HCT116 (cell line): ENCODE measurements at regions not wholly inside any gene's neighbourhood (a gene's known extent, or its start where the extent isn't known, plus 50 kb on each side); places are given as distances from the start of the nearest gene placed in this dataset.

Source experiments
- ATAC-seq: fragments of 200-7000 bp; cut with Tn5 transposase; 2 replicates; pipeline ENCODE4 v1.9.1; 2020; ENCODE audit warnings: mild to moderate bottlenecking, moderate library complexity
- BruUV-seq: library from RNA; stranded (reverse); fragments of 400-500 nt; replicated peaks from 2 replicates; lab custom pipeline; 2021; lab: Mats Ljungman, UMichigan
- CTCF ChIA-PET: fragments of 300-600 bp; sonication (Branson Sonifier 250); formaldehyde crosslinking; loops from one replicate; lab custom pipeline; 2021; ENCODE audit warnings: antibody characterized with exemption; lab: Charles Lee
- POLR2A ChIA-PET: fragments of 300-600, 350-600 bp; sonication (Branson Sonifier 250); formaldehyde crosslinking; loops from one replicate; lab custom pipeline; 2021; ENCODE audit warnings: antibody characterized with exemption; lab: Charles Lee
- RAD21 ChIA-PET, 2 experiments: fragments of 300-600 bp; sonication (Branson Sonifier 250); formaldehyde crosslinking; loops; one replicate each; lab custom pipeline; 2023; ENCODE audit warnings: low total read pairs in 2 of 2; ENCODE audit not compliant: uncharacterized antibody in 2 of 2, unreplicated experiment in 2 of 2, low non-redundant PET in 1 of 2; lab: Charles Lee
- DNase-seq: peaks from one replicate; pipeline ENCODE4 v3.0.0-alpha.2; 2010; ENCODE audit warnings: low read depth, low spot score
- H2AFZ ChIP-seq: fragments of 200-600 bp; shearing (Covaris generic), sonication (generic); 2 replicates; pipeline ENCODE4 v1.6.1; 2017; ENCODE audit warnings: low read depth, mixed run types, mixed read lengths, antibody characterized with exemption, low read length; ENCODE audit not compliant: poor library complexity, severe bottlenecking
- H3K27ac ChIP-seq: 2 replicates; pipeline ENCODE4 v1.5.1; 2012; ENCODE audit warnings: low read depth, low read length
- H3K27me3 ChIP-seq: fragments of 200-600 bp; sonication (generic); 2 replicates; pipeline ENCODE4 v1.6.1; 2016; ENCODE audit warnings: mixed run types, low read length, mixed read lengths; ENCODE audit not compliant: insufficient read depth
- H3K36me3 ChIP-seq, 2 experiments: fragments of 200-500 bp in 1 of 2; fragments of 200-600 bp in 1 of 2; sonication (Bioruptor generic) in 1 of 2; sonication (generic) in 1 of 2; 2 replicates each; pipeline versions ENCODE4 v1.5.1 to v1.6.1; 2014 to 2016; ENCODE audit warnings: low read length in 2 of 2, inconsistent platforms in 1 of 2, mixed read lengths in 1 of 2, mixed run types in 1 of 2; ENCODE audit not compliant: insufficient read depth in 2 of 2, control insufficient read depth in 1 of 2
- H3K4me1 ChIP-seq, 2 experiments: fragments of 200-600 bp in 1 of 2; sonication (generic) in 1 of 2; 2 replicates each; pipeline versions ENCODE4 v1.5.1 to v1.6.1; 2012 to 2017; ENCODE audit warnings: low read length in 2 of 2, inconsistent platforms in 1 of 2, mild to moderate bottlenecking in 1 of 2, mixed read lengths in 1 of 2, mixed run types in 1 of 2, moderate library complexity in 1 of 2; ENCODE audit not compliant: insufficient read depth in 2 of 2, control insufficient read depth in 1 of 2
- H3K4me2 ChIP-seq: fragments of 200-600 bp; sonication (generic); 2 replicates; pipeline ENCODE4 v1.6.1; 2017; ENCODE audit warnings: mixed run types, low read length, mixed read lengths
- H3K4me3 ChIP-seq, 2 experiments: fragments of 200-600 bp in 1 of 2; sonication (generic) in 1 of 2; replicated peaks in 1 of 2; 2 replicates each; pipeline ENCODE4 v1.5.1; 2011 to 2016; ENCODE audit warnings: low read length in 2 of 2, control low read depth in 1 of 2, low read depth in 1 of 2, mild to moderate bottlenecking in 1 of 2, mixed read lengths in 1 of 2, mixed run types in 1 of 2
- H3K79me2 ChIP-seq: fragments of 200-600 bp; sonication (generic); 2 replicates; pipeline ENCODE4 v1.6.1; 2017; ENCODE audit warnings: mild to moderate bottlenecking, mixed run types, low read length, moderate library complexity, mixed read lengths; ENCODE audit not compliant: insufficient read depth
- H3K9ac ChIP-seq: fragments of 200-600 bp; sonication (generic); 2 replicates; pipeline ENCODE4 v1.6.1; 2016; ENCODE audit warnings: low read length, mixed read lengths
- H3K9me2 ChIP-seq: fragments of 200-600 bp; sonication (generic), shearing (Covaris generic); 2 replicates; pipeline ENCODE4 v1.6.1; 2017; ENCODE audit warnings: mixed run types, mild to moderate bottlenecking, moderate library complexity; ENCODE audit not compliant: insufficient read depth
- H3K9me3 ChIP-seq, 2 experiments: fragments of 200-500 bp in 1 of 2; fragments of 200-600 bp in 1 of 2; sonication (Bioruptor generic) in 1 of 2; sonication (generic) in 1 of 2; 2 replicates each; pipeline ENCODE4 v1.6.1; 2014 to 2017; ENCODE audit warnings: low read length in 2 of 2, mixed read lengths in 2 of 2, inconsistent platforms in 1 of 2, low read depth in 1 of 2, mild to moderate bottlenecking in 1 of 2, mixed run types in 1 of 2, moderate library complexity in 1 of 2; ENCODE audit not compliant: control insufficient read depth in 1 of 2, insufficient read depth in 1 of 2
- H4K20me1 ChIP-seq: fragments of 200-600 bp; sonication (generic), shearing (Covaris generic); 2 replicates; pipeline ENCODE4 v1.6.1; 2017; ENCODE audit warnings: mixed run types, mild to moderate bottlenecking, moderate library complexity; ENCODE audit not compliant: insufficient read depth
- ATF3 ChIP-seq: IDR thresholded peaks from 2 replicates; pipeline ENCODE4 v1.6.1; 2012
- EGR1 ChIP-seq: IDR thresholded peaks from 2 replicates; pipeline ENCODE4 v1.6.1; 2012; ENCODE audit warnings: low read depth
- ELF1 ChIP-seq: IDR thresholded peaks from 2 replicates; pipeline ENCODE4 v1.6.1; 2012; ENCODE audit warnings: low read depth, borderline replicate concordance
- FOSL1 ChIP-seq: IDR thresholded peaks from 2 replicates; pipeline ENCODE4 v1.6.1; 2012; ENCODE audit warnings: low read depth
- POLR2AphosphoS5 ChIP-seq: IDR thresholded peaks from 2 replicates; pipeline ENCODE4 v1.6.1; 2011; ENCODE audit warnings: mild to moderate bottlenecking, low read depth, low read length, moderate library complexity
- ZBTB33 ChIP-seq: IDR thresholded peaks from 2 replicates; pipeline ENCODE4 v1.6.1; 2011; ENCODE audit warnings: mild to moderate bottlenecking, low read length, moderate library complexity; ENCODE audit not compliant: insufficient replicate concordance; ENCODE audit errors: extremely low read depth
- intact Hi-C: fragments of 100-400 bp; cut with micrococcal nuclease; formaldehyde crosslinking; loops from 2 replicates; pipeline ENCODE4 v1.10.0; 2022

- Histone ChIP-seq H3K9ac (no peak overlapping the region), H3K27me3 (no peaks in the 10 kb centered on the region), H3K9me3 (no peaks in the 10 kb centered on the region), H3K4me1 (peaks cover 0 to 7% of the 10 kb centered on the region in 2 experiments; a peak in 2 of 4 replicates), H3K79me2 (no peaks in the 10 kb centered on the region), H3K36me3 (no peaks in the 10 kb centered on the region), H3K9me2 (no peaks in the 10 kb centered on the region), H3K4me3 (no peak overlapping the region), H3K27ac (no peak overlapping the region), H4K20me1 (no peaks in the 10 kb centered on the region), H3K4me2 (no peak overlapping the region), H2AFZ (no peak overlapping the region)
- ChIA-PET CTCF (no interaction called here), POLR2A (no interaction called here), RAD21 (no interaction called here)
- no peak for ATAC-seq
- BruUV-seq = no TSS peak
- TF ChIP-seq EGR1 = no peak
- TF ChIP-seq FOSL1 = no peak
- no peak for TF ChIP-seq ATF3
- no peak for TF ChIP-seq ZBTB33
- no peak for TF ChIP-seq ELF1
- TF ChIP-seq POLR2AphosphoS5 = no peak
- no peak for DNase-seq
- intact Hi-C loops = no loop called here
Observed at GRCh38 chr2:83993873-83994632, 465.0 kb downstream of the SUCLG1 start.
